GM23338 (cell line): ENCODE measurements at regions not wholly inside any gene's neighbourhood (a gene's known extent, or its start where the extent isn't known, plus 50 kb on each side); places are given as distances from the start of the nearest gene placed in this dataset.

Source experiments
- ATAC-seq: fragments of 200-7000 bp; cut with Tn5 transposase; 3 replicates; pipeline ENCODE4 v1.9.1; 2020
- DNase-seq: peaks from one replicate; pipeline ENCODE4 v3.0.0-alpha.2; 2015; ENCODE audit warnings: low spot score
- H2AFZ ChIP-seq: fragments of 200-600 bp; sonication (generic); 2 replicates; pipeline ENCODE4 v1.8.0; 2016; ENCODE audit warnings: antibody characterized with exemption, mild to moderate bottlenecking, moderate library complexity
- H3F3A ChIP-seq: fragments of 200-600 bp; sonication (generic); replicated peaks from 2 replicates; pipeline ENCODE4 v1.8.0; 2017; ENCODE audit warnings: antibody characterized with exemption, mixed run types, low read depth
- H3K27ac ChIP-seq: fragments of 200-600 bp; sonication (generic); 2 replicates; pipeline ENCODE4 v1.6.1; 2016; ENCODE audit warnings: low read depth
- H3K27me3 ChIP-seq: fragments of 200-600 bp; sonication (generic); 2 replicates; pipeline ENCODE4 v1.8.0; 2016; ENCODE audit warnings: mild to moderate bottlenecking, mixed run types, moderate library complexity; ENCODE audit not compliant: insufficient read depth
- H3K36me3 ChIP-seq: fragments of 200-600 bp; sonication (generic); 2 replicates; pipeline ENCODE4 v1.8.0; 2016; ENCODE audit warnings: mild to moderate bottlenecking; ENCODE audit not compliant: insufficient read depth
- H3K4me1 ChIP-seq: fragments of 200-600 bp; sonication (generic); 2 replicates; pipeline ENCODE4 v1.8.0; 2016; ENCODE audit warnings: mild to moderate bottlenecking, moderate library complexity; ENCODE audit not compliant: insufficient read depth
- H3K4me2 ChIP-seq: fragments of 200-600 bp; sonication (generic); 2 replicates; pipeline ENCODE4 v1.7.1; 2017; ENCODE audit warnings: mixed run types
- H3K4me3 ChIP-seq: fragments of 200-600 bp; sonication (generic); 2 replicates; pipeline ENCODE4 v1.6.1; 2016; ENCODE audit warnings: mixed run types
- H3K79me2 ChIP-seq: fragments of 200-600 bp; sonication (generic); replicated peaks from 2 replicates; pipeline ENCODE4 v1.8.0; 2017; ENCODE audit warnings: mild to moderate bottlenecking; ENCODE audit not compliant: insufficient read depth
- H3K9me2 ChIP-seq: fragments of 200-600 bp; sonication (generic); 2 replicates; pipeline ENCODE4 v1.8.0; 2017; ENCODE audit not compliant: insufficient read depth
- H4K20me1 ChIP-seq: fragments of 200-600 bp; sonication (generic); replicated peaks from 2 replicates; pipeline ENCODE4 v1.8.0; 2017; ENCODE audit warnings: mild to moderate bottlenecking; ENCODE audit not compliant: insufficient read depth
- H3K27ac Mint-ChIP-seq: 2 replicates; pipeline ENCODE4 v1.8.0; 2020; ENCODE audit warnings: inconsistent platforms, mild to moderate bottlenecking, moderate library complexity, mixed read lengths
- H3K27me3 Mint-ChIP-seq: 3 replicates; pipeline ENCODE4 v1.8.0; 2022; ENCODE audit warnings: low read depth, mild to moderate bottlenecking, moderate library complexity, mixed read lengths, inconsistent platforms; ENCODE audit not compliant: insufficient read depth, poor library complexity
- H3K36me3 Mint-ChIP-seq: 3 replicates; pipeline ENCODE4 v1.8.0; 2021; ENCODE audit warnings: low read depth, mild to moderate bottlenecking, inconsistent platforms, moderate library complexity, mixed read lengths
- H3K4me1 Mint-ChIP-seq: 3 replicates; pipeline ENCODE4 v1.8.0; 2020; ENCODE audit warnings: mild to moderate bottlenecking, inconsistent platforms, mixed read lengths
- H3K4me3 Mint-ChIP-seq: 3 replicates; pipeline ENCODE4 v1.8.0; 2021; ENCODE audit warnings: moderate library complexity, mild to moderate bottlenecking, inconsistent platforms, mixed read lengths
- H3K9me3 Mint-ChIP-seq: 3 replicates; pipeline ENCODE4 v1.8.0; 2020; ENCODE audit warnings: moderate library complexity, mild to moderate bottlenecking, inconsistent platforms, mixed read lengths
- CREB1 ChIP-seq: fragments of 250-450 bp; sonication (Bioruptor Pico); IDR thresholded peaks from 2 replicates; pipeline ENCODE4 v1.5.0; 2020; ENCODE audit warnings: low read depth, mild to moderate bottlenecking, moderate library complexity
- EZH2 ChIP-seq: fragments of 200-600 bp; sonication (generic); IDR thresholded peaks from one replicate; pipeline ENCODE4 v1.8.0; 2017; ENCODE audit warnings: antibody characterized with exemption, mild to moderate bottlenecking, low read depth; ENCODE audit not compliant: unreplicated experiment
- JUNB ChIP-seq: IDR thresholded peaks from one replicate; pipeline ENCODE4 v1.6.1; 2016; ENCODE audit warnings: antibody characterized with exemption; ENCODE audit not compliant: unreplicated experiment
- NANOG ChIP-seq: IDR thresholded peaks from 2 replicates; pipeline ENCODE4 v1.6.1; 2016; ENCODE audit warnings: antibody characterized with exemption, borderline replicate concordance
- POLR2AphosphoS5 ChIP-seq: IDR thresholded peaks from 2 replicates; pipeline ENCODE4 v1.6.1; 2016; ENCODE audit warnings: antibody characterized with exemption, low read depth
- STAT1 ChIP-seq: IDR thresholded peaks from one replicate; pipeline ENCODE4 v1.6.1; 2016; ENCODE audit warnings: antibody characterized with exemption; ENCODE audit not compliant: unreplicated experiment
- ZNF114 ChIP-seq: fragments of 250-450 bp; sonication (Bioruptor Pico); IDR thresholded peaks from 2 replicates; pipeline ENCODE4 v1.5.0; 2020; ENCODE audit warnings: mild to moderate bottlenecking, moderate library complexity
- ZNF331 ChIP-seq: fragments of 250-450 bp; sonication (Bioruptor Pico); IDR thresholded peaks from 2 replicates; pipeline ENCODE4 v1.5.0; 2020; ENCODE audit warnings: low read depth, mild to moderate bottlenecking, moderate library complexity
- TF ChIP-seq, protein P1 (sequence below), 2 experiments: fragments of 200-600 bp in 1 of 2; sonication (generic) in 1 of 2; conservative IDR thresholded peaks; 2 replicates each; pipeline versions ENCODE4 v1.5.1 to v1.6.1; 2016 to 2017; ENCODE audit warnings: antibody characterized with exemption in 2 of 2, low read depth in 2 of 2, mild to moderate bottlenecking in 2 of 2, moderate library complexity in 1 of 2
- TF ChIP-seq, protein P2 (sequence below): fragments of 250-450 bp; sonication (Bioruptor Pico); IDR thresholded peaks from 2 replicates; pipeline ENCODE4 v1.5.0; 2020; ENCODE audit warnings: mild to moderate bottlenecking, moderate library complexity
- TF ChIP-seq, protein P3 (sequence below): IDR thresholded peaks from one replicate; pipeline ENCODE4 v1.6.1; 2018; ENCODE audit warnings: antibody characterized with exemption; ENCODE audit not compliant: unreplicated experiment
- TF ChIP-seq, protein P4 (sequence below): IDR thresholded peaks from 2 replicates; pipeline ENCODE4 v1.6.1; 2016; ENCODE audit warnings: antibody characterized with exemption

DNA sequence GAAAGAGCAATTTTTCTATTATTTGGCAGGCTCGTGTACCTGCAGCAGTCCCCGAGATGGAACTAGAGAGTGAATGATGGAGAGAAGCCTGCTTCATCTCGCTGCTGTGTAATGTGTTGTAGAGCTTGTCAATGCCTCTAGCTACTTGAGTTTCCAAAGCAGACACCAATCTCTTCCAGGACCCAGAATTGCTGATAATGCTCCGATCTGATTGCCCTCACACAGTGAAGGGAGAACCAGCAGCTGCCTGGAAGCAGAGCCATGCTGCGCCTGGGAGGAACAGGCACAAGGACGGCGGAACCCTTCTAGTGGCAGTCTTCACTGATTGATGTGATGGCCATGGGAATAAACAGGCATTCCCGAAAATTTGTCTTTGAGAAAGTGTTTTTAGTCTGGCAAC lies 288.0 kb downstream of the ICE1 start:
- H3K27ac Mint-ChIP-seq = no peak overlapping the region
- DNase-seq = no peak

More for the DNA sequence above, 288.0 kb downstream of the ICE1 start:
- Histone ChIP-seq H3K27ac (no peak overlapping the region), H3K4me2 (no peak overlapping the region), H3K9me2 (no peaks in the 10 kb centered on the region; the same call in 1 of the 2 replicates), H3K79me2 (no peaks in the 10 kb centered on the region), H2AFZ (peak overlapping the region; percentile 74), H4K20me1 (no peaks in the 10 kb centered on the region), H3K4me1 (no peaks in the 10 kb centered on the region), H3F3A (no peaks in the 10 kb centered on the region), H3K27me3 (no peaks in the 10 kb centered on the region), H3K4me3 (no peak overlapping the region), H3K36me3 (no peaks in the 10 kb centered on the region)
- peaks cover 23% of the 10 kb centered on the region for H3K9me3 Mint-ChIP-seq
- no peak for ATAC-seq
- H3K4me1 Mint-ChIP-seq = peaks cover 2% of the 10 kb centered on the region; the same call in 2 of the 3 replicates
- H3K4me3 Mint-ChIP-seq = no peak overlapping the region
- TF ChIP-seq POLR2AphosphoS5 = no peak
- no peak for TF ChIP-seq STAT1
- TF ChIP-seq CREB1 (CRISPR knock-in tag) = no peak
- no peak for TF ChIP-seq ZNF331 (CRISPR knock-in tag)
- TF ChIP-seq, protein P1, sequence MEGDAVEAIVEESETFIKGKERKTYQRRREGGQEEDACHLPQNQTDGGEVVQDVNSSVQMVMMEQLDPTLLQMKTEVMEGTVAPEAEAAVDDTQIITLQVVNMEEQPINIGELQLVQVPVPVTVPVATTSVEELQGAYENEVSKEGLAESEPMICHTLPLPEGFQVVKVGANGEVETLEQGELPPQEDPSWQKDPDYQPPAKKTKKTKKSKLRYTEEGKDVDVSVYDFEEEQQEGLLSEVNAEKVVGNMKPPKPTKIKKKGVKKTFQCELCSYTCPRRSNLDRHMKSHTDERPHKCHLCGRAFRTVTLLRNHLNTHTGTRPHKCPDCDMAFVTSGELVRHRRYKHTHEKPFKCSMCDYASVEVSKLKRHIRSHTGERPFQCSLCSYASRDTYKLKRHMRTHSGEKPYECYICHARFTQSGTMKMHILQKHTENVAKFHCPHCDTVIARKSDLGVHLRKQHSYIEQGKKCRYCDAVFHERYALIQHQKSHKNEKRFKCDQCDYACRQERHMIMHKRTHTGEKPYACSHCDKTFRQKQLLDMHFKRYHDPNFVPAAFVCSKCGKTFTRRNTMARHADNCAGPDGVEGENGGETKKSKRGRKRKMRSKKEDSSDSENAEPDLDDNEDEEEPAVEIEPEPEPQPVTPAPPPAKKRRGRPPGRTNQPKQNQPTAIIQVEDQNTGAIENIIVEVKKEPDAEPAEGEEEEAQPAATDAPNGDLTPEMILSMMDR (conservative IDR thresholded peaks at IDR 0.05; ENCODE audit: low read depth in 2 of 2) = no peak
- TF ChIP-seq, protein P2, sequence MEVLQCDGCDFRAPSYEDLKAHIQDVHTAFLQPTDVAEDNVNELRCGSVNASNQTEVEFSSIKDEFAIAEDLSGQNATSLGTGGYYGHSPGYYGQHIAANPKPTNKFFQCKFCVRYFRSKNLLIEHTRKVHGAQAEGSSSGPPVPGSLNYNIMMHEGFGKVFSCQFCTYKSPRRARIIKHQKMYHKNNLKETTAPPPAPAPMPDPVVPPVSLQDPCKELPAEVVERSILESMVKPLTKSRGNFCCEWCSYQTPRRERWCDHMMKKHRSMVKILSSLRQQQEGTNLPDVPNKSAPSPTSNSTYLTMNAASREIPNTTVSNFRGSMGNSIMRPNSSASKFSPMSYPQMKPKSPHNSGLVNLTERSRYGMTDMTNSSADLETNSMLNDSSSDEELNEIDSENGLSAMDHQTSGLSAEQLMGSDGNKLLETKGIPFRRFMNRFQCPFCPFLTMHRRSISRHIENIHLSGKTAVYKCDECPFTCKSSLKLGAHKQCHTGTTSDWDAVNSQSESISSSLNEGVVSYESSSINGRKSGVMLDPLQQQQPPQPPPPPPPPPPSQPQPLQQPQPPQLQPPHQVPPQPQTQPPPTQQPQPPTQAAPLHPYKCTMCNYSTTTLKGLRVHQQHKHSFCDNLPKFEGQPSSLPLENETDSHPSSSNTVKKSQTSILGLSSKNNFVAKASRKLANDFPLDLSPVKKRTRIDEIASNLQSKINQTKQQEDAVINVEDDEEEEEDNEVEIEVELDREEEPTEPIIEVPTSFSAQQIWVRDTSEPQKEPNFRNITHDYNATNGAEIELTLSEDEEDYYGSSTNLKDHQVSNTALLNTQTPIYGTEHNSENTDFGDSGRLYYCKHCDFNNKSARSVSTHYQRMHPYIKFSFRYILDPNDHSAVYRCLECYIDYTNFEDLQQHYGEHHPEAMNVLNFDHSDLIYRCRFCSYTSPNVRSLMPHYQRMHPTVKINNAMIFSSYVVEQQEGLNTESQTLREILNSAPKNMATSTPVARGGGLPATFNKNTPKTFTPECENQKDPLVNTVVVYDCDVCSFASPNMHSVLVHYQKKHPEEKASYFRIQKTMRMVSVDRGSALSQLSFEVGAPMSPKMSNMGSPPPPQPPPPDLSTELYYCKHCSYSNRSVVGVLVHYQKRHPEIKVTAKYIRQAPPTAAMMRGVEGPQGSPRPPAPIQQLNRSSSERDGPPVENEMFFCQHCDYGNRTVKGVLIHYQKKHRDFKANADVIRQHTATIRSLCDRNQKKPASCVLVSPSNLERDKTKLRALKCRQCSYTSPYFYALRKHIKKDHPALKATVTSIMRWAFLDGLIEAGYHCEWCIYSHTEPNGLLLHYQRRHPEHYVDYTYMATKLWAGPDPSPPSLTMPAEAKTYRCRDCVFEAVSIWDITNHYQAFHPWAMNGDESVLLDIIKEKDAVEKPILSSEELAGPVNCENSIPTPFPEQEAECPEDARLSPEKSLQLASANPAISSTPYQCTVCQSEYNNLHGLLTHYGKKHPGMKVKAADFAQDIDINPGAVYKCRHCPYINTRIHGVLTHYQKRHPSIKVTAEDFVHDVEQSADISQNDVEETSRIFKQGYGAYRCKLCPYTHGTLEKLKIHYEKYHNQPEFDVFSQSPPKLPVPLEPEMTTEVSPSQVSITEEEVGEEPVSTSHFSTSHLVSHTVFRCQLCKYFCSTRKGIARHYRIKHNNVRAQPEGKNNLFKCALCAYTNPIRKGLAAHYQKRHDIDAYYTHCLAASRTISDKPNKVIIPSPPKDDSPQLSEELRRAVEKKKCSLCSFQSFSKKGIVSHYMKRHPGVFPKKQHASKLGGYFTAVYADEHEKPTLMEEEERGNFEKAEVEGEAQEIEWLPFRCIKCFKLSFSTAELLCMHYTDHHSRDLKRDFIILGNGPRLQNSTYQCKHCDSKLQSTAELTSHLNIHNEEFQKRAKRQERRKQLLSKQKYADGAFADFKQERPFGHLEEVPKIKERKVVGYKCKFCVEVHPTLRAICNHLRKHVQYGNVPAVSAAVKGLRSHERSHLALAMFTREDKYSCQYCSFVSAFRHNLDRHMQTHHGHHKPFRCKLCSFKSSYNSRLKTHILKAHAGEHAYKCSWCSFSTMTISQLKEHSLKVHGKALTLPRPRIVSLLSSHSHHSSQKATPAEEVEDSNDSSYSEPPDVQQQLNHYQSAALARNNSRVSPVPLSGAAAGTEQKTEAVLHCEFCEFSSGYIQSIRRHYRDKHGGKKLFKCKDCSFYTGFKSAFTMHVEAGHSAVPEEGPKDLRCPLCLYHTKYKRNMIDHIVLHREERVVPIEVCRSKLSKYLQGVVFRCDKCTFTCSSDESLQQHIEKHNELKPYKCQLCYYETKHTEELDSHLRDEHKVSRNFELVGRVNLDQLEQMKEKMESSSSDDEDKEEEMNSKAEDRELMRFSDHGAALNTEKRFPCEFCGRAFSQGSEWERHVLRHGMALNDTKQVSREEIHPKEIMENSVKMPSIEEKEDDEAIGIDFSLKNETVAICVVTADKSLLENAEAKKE (CRISPR knock-in tag) = no peak
- no peak for TF ChIP-seq NANOG
- no peak for TF ChIP-seq JUNB
- no peak for TF ChIP-seq ZNF114
- TF ChIP-seq, protein P3, sequence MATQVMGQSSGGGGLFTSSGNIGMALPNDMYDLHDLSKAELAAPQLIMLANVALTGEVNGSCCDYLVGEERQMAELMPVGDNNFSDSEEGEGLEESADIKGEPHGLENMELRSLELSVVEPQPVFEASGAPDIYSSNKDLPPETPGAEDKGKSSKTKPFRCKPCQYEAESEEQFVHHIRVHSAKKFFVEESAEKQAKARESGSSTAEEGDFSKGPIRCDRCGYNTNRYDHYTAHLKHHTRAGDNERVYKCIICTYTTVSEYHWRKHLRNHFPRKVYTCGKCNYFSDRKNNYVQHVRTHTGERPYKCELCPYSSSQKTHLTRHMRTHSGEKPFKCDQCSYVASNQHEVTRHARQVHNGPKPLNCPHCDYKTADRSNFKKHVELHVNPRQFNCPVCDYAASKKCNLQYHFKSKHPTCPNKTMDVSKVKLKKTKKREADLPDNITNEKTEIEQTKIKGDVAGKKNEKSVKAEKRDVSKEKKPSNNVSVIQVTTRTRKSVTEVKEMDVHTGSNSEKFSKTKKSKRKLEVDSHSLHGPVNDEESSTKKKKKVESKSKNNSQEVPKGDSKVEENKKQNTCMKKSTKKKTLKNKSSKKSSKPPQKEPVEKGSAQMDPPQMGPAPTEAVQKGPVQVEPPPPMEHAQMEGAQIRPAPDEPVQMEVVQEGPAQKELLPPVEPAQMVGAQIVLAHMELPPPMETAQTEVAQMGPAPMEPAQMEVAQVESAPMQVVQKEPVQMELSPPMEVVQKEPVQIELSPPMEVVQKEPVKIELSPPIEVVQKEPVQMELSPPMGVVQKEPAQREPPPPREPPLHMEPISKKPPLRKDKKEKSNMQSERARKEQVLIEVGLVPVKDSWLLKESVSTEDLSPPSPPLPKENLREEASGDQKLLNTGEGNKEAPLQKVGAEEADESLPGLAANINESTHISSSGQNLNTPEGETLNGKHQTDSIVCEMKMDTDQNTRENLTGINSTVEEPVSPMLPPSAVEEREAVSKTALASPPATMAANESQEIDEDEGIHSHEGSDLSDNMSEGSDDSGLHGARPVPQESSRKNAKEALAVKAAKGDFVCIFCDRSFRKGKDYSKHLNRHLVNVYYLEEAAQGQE = no peak
- TF ChIP-seq, protein P4, sequence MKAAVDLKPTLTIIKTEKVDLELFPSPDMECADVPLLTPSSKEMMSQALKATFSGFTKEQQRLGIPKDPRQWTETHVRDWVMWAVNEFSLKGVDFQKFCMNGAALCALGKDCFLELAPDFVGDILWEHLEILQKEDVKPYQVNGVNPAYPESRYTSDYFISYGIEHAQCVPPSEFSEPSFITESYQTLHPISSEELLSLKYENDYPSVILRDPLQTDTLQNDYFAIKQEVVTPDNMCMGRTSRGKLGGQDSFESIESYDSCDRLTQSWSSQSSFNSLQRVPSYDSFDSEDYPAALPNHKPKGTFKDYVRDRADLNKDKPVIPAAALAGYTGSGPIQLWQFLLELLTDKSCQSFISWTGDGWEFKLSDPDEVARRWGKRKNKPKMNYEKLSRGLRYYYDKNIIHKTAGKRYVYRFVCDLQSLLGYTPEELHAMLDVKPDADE = no peak
- TF ChIP-seq EZH2 = no peak
- no peaks in the 10 kb centered on the region; the same call in 2 of the 3 replicates for H3K36me3 Mint-ChIP-seq
- H3K27me3 Mint-ChIP-seq = peaks cover 2% of the 10 kb centered on the region
